Left ventricle myocardium inferior (tissue), 1 donor: ENCODE measurements at regions not wholly inside any gene's neighbourhood (a gene's known extent, or its start where the extent isn't known, plus 50 kb on each side); places are given as distances from the start of the nearest gene placed in this dataset.

ENCODE experiments used
- DNase-seq: peaks from one replicate; pipeline ENCODE4 v3.0.0-alpha.2; 2020
- H3K27ac ChIP-seq: fragments of 200-600 bp; replicated peaks from 2 replicates; pipeline ENCODE4 v1.8.0; 2021
- H3K27me3 ChIP-seq: fragments of 200-600 bp; 2 replicates; pipeline ENCODE4 v1.8.0; 2021; ENCODE audit warnings: low read depth
- H3K36me3 ChIP-seq: fragments of 200-600 bp; 2 replicates; pipeline ENCODE4 v1.8.0; 2021
- H3K4me1 ChIP-seq: fragments of 200-600 bp; 2 replicates; pipeline ENCODE4 v1.8.0; 2021
- H3K4me3 ChIP-seq: fragments of 200-600 bp; 2 replicates; pipeline ENCODE4 v1.8.0; 2021; ENCODE audit warnings: mild to moderate bottlenecking, moderate library complexity
- H3K9me3 ChIP-seq: fragments of 200-600 bp; replicated peaks from 2 replicates; pipeline ENCODE4 v1.8.0; 2021
- CTCF ChIP-seq: fragments of 200-600 bp; IDR thresholded peaks from 2 replicates; pipeline ENCODE4 v1.8.0; 2021; ENCODE audit warnings: antibody characterized with exemption, mild to moderate bottlenecking, borderline replicate concordance
- intact Hi-C: fragments of 100-400 bp; cut with micrococcal nuclease; formaldehyde crosslinking; loops from one replicate; pipeline ENCODE4 v1.11.0; 2022
- donor health status: DM: no; HTN: yes; CAD: no; lungs with severe emphysema.

GRCh38 chr15:37524601-37525000, 409.8 kb upstream of the TMCO5A start:
- no peaks in the 10 kb centered on the region for H3K36me3 ChIP-seq
- no peak overlapping the region for H3K27ac ChIP-seq
- H3K27me3 ChIP-seq, result no peaks in the 10 kb centered on the region
- H3K4me1 ChIP-seq, result no peaks in the 10 kb centered on the region
- intact Hi-C loops, result no loop called here
- no peak for DNase-seq
- H3K4me3 ChIP-seq, result no peak overlapping the region
- no peak for TF ChIP-seq CTCF
- H3K9me3 ChIP-seq, result peaks cover 6% of the 10 kb centered on the region

- DNase-seq, result no peak
- H3K9me3 ChIP-seq, result peaks cover under 1% of the 10 kb centered on the region
- no peaks in the 10 kb centered on the region for H3K27me3 ChIP-seq
- H3K4me3 ChIP-seq, result no peak overlapping the region
- no peak overlapping the region for H3K27ac ChIP-seq
- intact Hi-C loops, result no loop called here
- H3K4me1 ChIP-seq, result no peaks in the 10 kb centered on the region
- H3K36me3 ChIP-seq, result no peaks in the 10 kb centered on the region
- TF ChIP-seq CTCF, result no peak
Measured at GRCh38 chr15:37528432-37528831, 406.0 kb upstream of the TMCO5A start.

GRCh38 chr15:37536967-37537605, 397.4 kb upstream of the TMCO5A start:
- peaks cover 15% of the 10 kb centered on the region for H3K9me3 ChIP-seq
- H3K27ac ChIP-seq, result no peak overlapping the region
- H3K27me3 ChIP-seq, result no peaks in the 10 kb centered on the region
- H3K36me3 ChIP-seq, result no peaks in the 10 kb centered on the region
- intact Hi-C loops, result no loop called here
- no peaks in the 10 kb centered on the region for H3K4me1 ChIP-seq
- H3K4me3 ChIP-seq, result no peak overlapping the region
- DNase-seq, result no peak
- no peak for TF ChIP-seq CTCF

- Histone ChIP-seq H3K27me3 (no peaks in the 10 kb centered on the region), H3K4me3 (no peak overlapping the region), H3K9me3 (peaks cover 15% of the 10 kb centered on the region), H3K4me1 (no peaks in the 10 kb centered on the region), H3K27ac (no peak overlapping the region), H3K36me3 (no peaks in the 10 kb centered on the region)
- DNase-seq, result no peak
- no peak for TF ChIP-seq CTCF
- intact Hi-C loops, result no loop called here
Measured at GRCh38 chr15:37537802-37538201, 396.6 kb upstream of the TMCO5A start.

GRCh38 chr15:37548116-37548515, 386.3 kb upstream of the TMCO5A start:
- no peaks in the 10 kb centered on the region for H3K36me3 ChIP-seq
- intact Hi-C loops, result no loop called here
- no peak for DNase-seq
- no peaks in the 10 kb centered on the region for H3K27me3 ChIP-seq
- peaks cover 5% of the 10 kb centered on the region for H3K9me3 ChIP-seq
- H3K27ac ChIP-seq, result no peak overlapping the region
- H3K4me3 ChIP-seq, result no peak overlapping the region
- H3K4me1 ChIP-seq, result no peaks in the 10 kb centered on the region
- no peak for TF ChIP-seq CTCF
